Heart right ventricle (tissue), 16 donors: ENCODE measurements at regions not wholly inside any gene's neighbourhood (a gene's known extent, or its start where the extent isn't known, plus 50 kb on each side); places are given as distances from the start of the nearest gene placed in this dataset.

Experiments used
- ATAC-seq, 8 donors: fragments of 200-7000 bp; cut with Tn5 transposase; one replicate each; pipeline ENCODE4 v1.9.1; 2020; ENCODE audit warnings: mild to moderate bottlenecking in 8 of 8, moderate library complexity in 8 of 8, moderate number of reproducible peaks in 1 of 8
- DNase-seq, 2 donors: peaks; one replicate each; pipeline ENCODE4 v3.0.0-alpha.2; 2020
- H3K27ac ChIP-seq, 10 donors: fragments of 200-600 bp; sonication (generic) in 2 of 10; one replicate each; pipeline versions ENCODE4 v1.5.0 to v1.8.0; 2020 to 2022; ENCODE audit warnings: mild to moderate bottlenecking in 3 of 10
- H3K27me3 ChIP-seq, 7 donors: fragments of 200-600 bp; one replicate each; pipeline ENCODE4 v1.8.0; 2021 to 2022; ENCODE audit warnings: mild to moderate bottlenecking in 2 of 7
- H3K36me3 ChIP-seq, 9 donors: fragments of 200-600 bp; sonication (generic) in 1 of 9; one replicate each; pipeline versions ENCODE4 v1.5.0 to v1.8.0; 2020 to 2022; ENCODE audit warnings: mild to moderate bottlenecking in 2 of 9
- H3K4me1 ChIP-seq, 9 donors: fragments of 200-600 bp; sonication (generic) in 1 of 9; one replicate each; pipeline versions ENCODE4 v1.5.0 to v1.8.0; 2020 to 2022; ENCODE audit warnings: mild to moderate bottlenecking in 4 of 9
- H3K4me3 ChIP-seq, 10 donors: fragments of 200-600 bp; sonication (generic) in 2 of 10; one replicate each; pipeline versions ENCODE4 v1.5.0 to v1.8.0; 2020 to 2022; ENCODE audit warnings: mild to moderate bottlenecking in 7 of 10, moderate library complexity in 2 of 10
- H3K9me3 ChIP-seq, 11 donors: fragments of 200-600 bp in 10 of 11; sonication (generic) in 2 of 11; one replicate each; pipeline versions ENCODE4 v1.5.0 to v1.8.0; 2013 to 2022; ENCODE audit warnings: mild to moderate bottlenecking in 2 of 11, control low read depth in 1 of 11, moderate library complexity in 1 of 11
- WGBS, 2 donors: extraction: QIAGEN DNeasy Blood & Tissue Kit; methylation state at CpG; one replicate each; pipeline ENCODE4 v1.1.7; 2013; ENCODE audit warnings: inconsistent platforms in 1 of 2; 5-methylcytosine and 5-hydroxymethylcytosine counted together
- intact Hi-C, 10 donors: fragments of 100-400 bp; cut with DNase I; formaldehyde crosslinking; loops; one replicate each; pipeline versions ENCODE4 v1.11.1 to v1.14.2; 2022
- TF ChIP-seq, protein P1 (sequence below), 9 donors: fragments of 200-600 bp; sonication (generic) in 2 of 9; IDR thresholded peaks; one replicate each; pipeline versions ENCODE4 v1.5.0 to v1.8.0; 2021 to 2022; ENCODE audit warnings: antibody characterized with exemption in 9 of 9, mild to moderate bottlenecking in 5 of 9, moderate library complexity in 1 of 9
- donor health status: Arrhythmogenic right ventricular cardiomyopathy.
- donor health status: ischemic (EF 13 %, LVEDD 7.1; RV severe dilation, severe dysfunction).
- donor health status: healthy with polysubstance abuse.
- donor health status: DM: no; HTN: yes; CAD: no.
- donor health status: DM: no; HTN: no; CAD: no.
- donor health status: ischemic (EF 25% LVEDD 6.9; RV normal size, moderate dysfunction).
- donor health status: ischemic (EF 25% LVEDD 5.7; RV mildly dilated, moderate dysfunction).
- donor health status: healthy.
- donor health status: DM: yes; HTN: yes; CAD: no.
- donor health status: Ischemic cardiomyopathy.
- donor health status: ischemic (EF 35%, LVEDD 5.7; RV mildly dilated, moderate dysfunction).
- donor health status: nonischemic (EF 11% LVEDD 7.7; RV severe dilation, severe dysfunction).
- donor health status: DM: yes; HTN: yes; CAD: no.
- donor health status: PGD.
- donor health status: ischemic (EF 29% LVEDD 5.4; RV normal size, mild dysfunction).
- donor health status: nonischemic (EF 23%, LVEDD 6.1; RV moderate dilation, normal function).

DNA sequence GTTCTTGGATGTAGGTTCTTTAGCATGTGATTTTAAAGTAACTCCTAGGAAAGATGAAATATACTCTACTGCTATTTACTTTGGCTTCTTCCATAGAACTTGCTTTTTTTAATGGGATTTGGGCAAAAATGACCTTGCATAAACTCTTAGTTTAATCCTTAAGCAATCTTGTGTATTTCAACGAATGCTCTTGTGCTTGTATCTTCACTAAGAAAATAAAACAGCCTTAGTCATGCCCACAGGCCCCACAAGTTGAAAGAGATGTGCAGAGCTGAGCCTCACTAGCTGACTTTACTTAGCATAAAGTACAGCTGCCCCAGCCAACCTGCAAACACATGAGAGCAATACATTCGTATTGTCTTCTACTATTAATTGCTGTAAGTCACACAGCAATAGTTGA, 1609.2 kb downstream of the STIM2 start:
- no peak overlapping the region for H3K27ac ChIP-seq
- H3K27me3 ChIP-seq, result no peaks in the 10 kb centered on the region
- no peaks in the 10 kb centered on the region for H3K4me1 ChIP-seq
- DNase-seq (no peak), ATAC-seq (no peak)
- peaks cover 0 to 4% (median 0%) of the 10 kb centered on the region in 11 donors for H3K9me3 ChIP-seq
- WGBS, 2 donors, result 76 to 79% methylated on average over 2 of the region's 2 CpGs
- H3K36me3 ChIP-seq, result no peaks in the 10 kb centered on the region
- TF ChIP-seq, protein P1, sequence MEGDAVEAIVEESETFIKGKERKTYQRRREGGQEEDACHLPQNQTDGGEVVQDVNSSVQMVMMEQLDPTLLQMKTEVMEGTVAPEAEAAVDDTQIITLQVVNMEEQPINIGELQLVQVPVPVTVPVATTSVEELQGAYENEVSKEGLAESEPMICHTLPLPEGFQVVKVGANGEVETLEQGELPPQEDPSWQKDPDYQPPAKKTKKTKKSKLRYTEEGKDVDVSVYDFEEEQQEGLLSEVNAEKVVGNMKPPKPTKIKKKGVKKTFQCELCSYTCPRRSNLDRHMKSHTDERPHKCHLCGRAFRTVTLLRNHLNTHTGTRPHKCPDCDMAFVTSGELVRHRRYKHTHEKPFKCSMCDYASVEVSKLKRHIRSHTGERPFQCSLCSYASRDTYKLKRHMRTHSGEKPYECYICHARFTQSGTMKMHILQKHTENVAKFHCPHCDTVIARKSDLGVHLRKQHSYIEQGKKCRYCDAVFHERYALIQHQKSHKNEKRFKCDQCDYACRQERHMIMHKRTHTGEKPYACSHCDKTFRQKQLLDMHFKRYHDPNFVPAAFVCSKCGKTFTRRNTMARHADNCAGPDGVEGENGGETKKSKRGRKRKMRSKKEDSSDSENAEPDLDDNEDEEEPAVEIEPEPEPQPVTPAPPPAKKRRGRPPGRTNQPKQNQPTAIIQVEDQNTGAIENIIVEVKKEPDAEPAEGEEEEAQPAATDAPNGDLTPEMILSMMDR (IDR thresholded peaks at IDR 0.05), result no peak
- no peak overlapping the region for H3K4me3 ChIP-seq
- intact Hi-C loops, result no loop called here

DNA sequence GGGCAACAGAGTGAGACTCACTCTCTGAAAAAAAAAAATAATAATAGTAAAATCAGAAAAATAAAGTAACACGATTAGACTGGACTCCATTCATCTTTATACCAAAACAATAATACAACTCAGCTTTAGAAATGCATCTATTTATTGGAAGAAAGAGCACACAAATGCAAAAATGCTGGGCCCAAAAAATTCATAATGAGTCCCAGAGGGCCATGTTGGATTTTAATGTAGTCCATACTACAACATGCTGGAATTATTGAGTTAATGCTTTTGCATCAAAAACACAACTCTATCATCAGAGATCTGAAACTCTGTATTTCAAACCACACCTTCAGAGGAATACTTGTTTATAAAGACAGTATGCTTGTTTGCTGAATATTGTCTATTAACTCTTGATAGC, 1614.7 kb downstream of the STIM2 start:
- Histone ChIP-seq H3K27ac (no peak overlapping the region), H3K4me1 (no peaks in the 10 kb centered on the region), H3K36me3 (no peaks in the 10 kb centered on the region), H3K9me3 (peaks cover 0 to 10% (median 0%) of the 10 kb centered on the region in 11 donors), H3K4me3 (no peak overlapping the region), H3K27me3 (no peaks in the 10 kb centered on the region)
- no peak for DNase-seq
- 83 to 85% methylated on average over 1 of the region's 1 CpG for WGBS, 2 donors
- no peak for ATAC-seq
- TF ChIP-seq, protein P1 (IDR thresholded peaks at IDR 0.05), result no peak
- intact Hi-C loops, result no loop called here

DNA sequence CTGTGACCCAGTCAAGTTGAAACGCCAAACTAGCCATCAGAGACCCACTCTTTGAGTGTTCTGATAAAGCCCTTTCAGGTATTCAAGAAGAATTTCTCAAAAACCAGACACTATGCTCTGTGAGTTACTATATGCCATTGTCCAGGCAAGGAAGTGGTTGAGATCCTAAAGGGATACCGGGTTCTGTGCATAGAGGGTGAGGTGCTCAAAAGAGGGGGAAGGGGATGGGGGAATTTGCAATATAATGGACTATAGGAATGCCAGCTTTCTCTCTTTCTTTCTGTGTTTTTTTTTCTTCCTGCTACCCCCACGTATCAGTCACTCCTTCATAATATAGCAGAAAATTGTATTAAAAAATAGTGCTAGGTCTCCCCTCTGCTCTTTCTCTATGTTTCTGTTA, 1619.0 kb downstream of the STIM2 start:
- ATAC-seq (no peak), DNase-seq (no peak)
- Histone ChIP-seq H3K27ac (no peak overlapping the region), H3K27me3 (no peaks in the 10 kb centered on the region), H3K9me3 (peaks cover 0 to 6% (median 0%) of the 10 kb centered on the region in 11 donors), H3K4me3 (no peak overlapping the region), H3K4me1 (no peaks in the 10 kb centered on the region), H3K36me3 (no peaks in the 10 kb centered on the region)
- TF ChIP-seq, protein P1 (IDR thresholded peaks at IDR 0.05), result no peak
- WGBS, 2 donors, result 66 to 87% methylated on average over 3 of the region's 3 CpGs
- intact Hi-C loops, result no loop called here

DNA sequence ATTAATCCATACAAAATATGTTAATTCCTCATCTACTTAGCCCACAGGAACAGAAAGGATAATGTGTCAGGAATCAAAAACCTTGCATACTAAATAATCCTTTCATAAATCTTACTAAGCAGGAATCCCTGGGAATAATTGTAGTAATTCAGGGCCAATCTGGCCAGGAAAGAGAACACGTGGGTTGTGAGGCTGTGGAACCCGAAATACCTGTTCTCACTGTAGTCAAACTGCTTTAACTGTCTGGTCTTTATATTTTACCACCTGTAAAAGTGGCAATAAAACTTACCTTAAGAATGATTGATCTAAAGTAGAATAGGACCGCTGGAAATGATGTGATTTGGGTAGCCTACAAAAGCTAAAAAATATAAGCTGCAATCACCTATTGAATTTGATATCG, 1620.9 kb downstream of the STIM2 start:
- ATAC-seq (no peak), DNase-seq (no peak)
- WGBS, 2 donors, result 82 to 92% methylated on average over 4 of the region's 4 CpGs
- Histone ChIP-seq H3K9me3 (peaks cover 0 to 6% (median 0%) of the 10 kb centered on the region in 11 donors), H3K36me3 (no peaks in the 10 kb centered on the region), H3K27me3 (no peaks in the 10 kb centered on the region), H3K4me1 (no peaks in the 10 kb centered on the region), H3K4me3 (no peak overlapping the region), H3K27ac (no peak overlapping the region)
- TF ChIP-seq, protein P1 (IDR thresholded peaks at IDR 0.05), result no peak
- intact Hi-C loops, result no loop called here
